ENCODE measurements at regions not wholly inside any gene's neighbourhood (a gene's known extent, or its start where the extent isn't known, plus 50 kb on each side); places are given as distances from the start of the nearest gene placed in this dataset.

DNA sequence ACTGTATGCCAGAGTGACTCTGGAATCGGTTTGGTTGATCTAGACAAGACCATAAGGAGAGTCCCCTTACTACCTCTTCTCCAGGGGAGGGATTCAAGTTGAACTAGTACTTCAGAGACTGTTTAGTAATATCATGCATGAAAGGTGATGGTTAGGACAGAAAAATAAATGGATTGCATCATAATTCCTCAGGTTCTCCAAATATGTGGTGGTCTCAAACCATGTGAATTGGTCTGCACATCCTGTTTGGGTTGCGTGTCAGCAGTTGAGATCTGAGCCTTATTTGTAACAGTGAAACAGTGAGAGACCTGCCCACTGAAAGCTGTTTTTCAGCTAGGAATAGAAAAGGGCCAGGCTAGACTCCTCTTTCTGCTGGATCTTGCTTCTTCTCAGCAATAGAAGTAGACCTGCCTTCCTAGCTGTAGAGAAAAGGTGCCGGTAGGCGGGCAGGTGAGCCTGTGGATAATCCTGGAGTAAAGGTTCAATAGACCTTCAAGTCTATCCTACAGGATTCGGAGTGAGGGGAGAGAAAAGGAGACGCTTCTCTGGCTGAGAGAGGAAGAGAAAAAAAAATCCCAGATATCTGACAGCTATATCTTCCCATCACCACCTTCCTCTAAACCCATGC is 258.5 kb upstream of the E2F7 start:
- Histone ChIP-seq H3K56ac (ENCODE audit: extremely low read depth, insufficient read depth, low read length) (no peak overlapping the region), H3K14ac (replicated peaks; ENCODE audit: low read depth, low read length) (no peak overlapping the region), H4K8ac (ENCODE audit: low read depth in 2 of 2, low read length in 2 of 2) (no peak overlapping the region), H2BK15ac (ENCODE audit: low read depth, low read length) (no peak overlapping the region), H3K18ac (ENCODE audit: low read depth, low read length) (no peak overlapping the region), H3K23ac (ENCODE audit: low read depth, low read length) (no peak overlapping the region), H4K5ac (ENCODE audit: low read depth, low read length) (no peak overlapping the region), H2BK120ac (ENCODE audit: low read depth, low read length) (no peak overlapping the region), H3K4me1 (ENCODE audit: control insufficient read depth, insufficient read depth, low read length) (no peaks in the 10 kb centered on the region), H4K20me1 (ENCODE audit: insufficient read depth, low read length) (no peaks in the 10 kb centered on the region), H3K27ac (ENCODE audit: insufficient read depth, low read length) (no peak overlapping the region), H3K36me3 (ENCODE audit: control insufficient read depth, insufficient read depth, low read length) (no peaks in the 10 kb centered on the region), H3K4ac (ENCODE audit: low read depth, low read length) (no peak overlapping the region), H2BK20ac (ENCODE audit: low read depth, low read length) (no peak overlapping the region), H2AFZ (replicated peaks; ENCODE audit: low read length, poor library complexity) (no peak overlapping the region), H3K9me1 (ENCODE audit: insufficient read depth, low read length) (no peaks in the 10 kb centered on the region; the same call in 1 of the 2 replicates), H2AK5ac (ENCODE audit: low read depth, low read length) (no peak overlapping the region), H3K27me3 (ENCODE audit: control insufficient read depth, insufficient read depth, low read length) (peaks cover 24% of the 10 kb centered on the region), H3K9me3 (ENCODE audit: control insufficient read depth, insufficient read depth, low read length) (no peaks in the 10 kb centered on the region), H3K4me3 (ENCODE audit: insufficient read depth, low read depth, low read length) (no peak overlapping the region), H2BK5ac (ENCODE audit: low read depth, low read length, poor library complexity, severe bottlenecking) (no peak overlapping the region), H2AK9ac (replicated peaks; ENCODE audit: low read depth, low read length, poor library complexity) (no peak overlapping the region), H3K9ac (ENCODE audit: low read depth, low read length) (no peak overlapping the region), H3K79me1 (ENCODE audit: low read depth in 1 of 2, low read length in 2 of 2) (no peaks in the 10 kb centered on the region), H4K91ac (ENCODE audit: insufficient read depth, low read depth, low read length) (no peak overlapping the region), H3K4me2 (ENCODE audit: low read depth, low read length) (no peak overlapping the region)
- DNase-seq (no peak), ATAC-seq (ENCODE audit: low read depth) (no peak)
- POLR2A ChIA-PET (ENCODE audit: unreplicated experiment), result interaction anchor here (0.5 kb wide), 1 partner anchor 217 kb away, joined by 3 read pairs; no protein-coding TSS in a partner anchor
- dilution Hi-C loops (cut with HindIII; ENCODE audit: low sequenced_read_pairs, unreplicated experiment), result no loop called here
- in situ Hi-C loops (cut with MboI; ENCODE audit: low sequenced_read_pairs), result loop anchor here (10.0 kb wide), 1 partner anchor 279 kb away; no protein-coding TSS in a partner anchor
- intact Hi-C loops (cut with micrococcal nuclease), result loop anchor here (5.0 kb wide), 3 partner anchors 172 to 277 kb away; partner anchors contain the start of gene E2F7
- BruUV-seq (replicated peaks), result no TSS peak
- WGBS, 2 experiments (ENCODE audit: extremely low coverage in 2 of 2, insufficient read length in 1 of 2), result no CpG with 5 or more reads among the region's 6 CpGs
- CTCF ChIA-PET, result interaction anchor here (1.0 to 1.4 kb wide), 4 partner anchors 10 to 313 kb away, joined by 3 to 5 read pairs (median 4); no protein-coding TSS in a partner anchor
- peak; percentile 73 for TF ChIP-seq CEBPB (IDR thresholded peaks at IDR 0.05; ENCODE audit: low read depth, low read length)
- no peak for TF ChIP-seq SMC3 (IDR thresholded peaks at IDR 0.05; ENCODE audit: low read depth, low read length)

Measured in IMR-90 (cell line).